ENCODE measurements at regions not wholly inside any gene's neighbourhood (a gene's known extent, or its start where the extent isn't known, plus 50 kb on each side); places are given as distances from the start of the nearest gene placed in this dataset.

- no peak for TF ChIP-seq POLR2A (IDR thresholded peaks at IDR 0.05; ENCODE audit: low read length)
- TF ChIP-seq GATA1 (IDR thresholded peaks at IDR 0.05; ENCODE audit: low read depth, low read length), result no peak
Measured at GRCh38 chr2:61633250-61633649, 95.1 kb upstream of the XPO1 start.
